H1 (cell line): ENCODE measurements at regions not wholly inside any gene's neighbourhood (a gene's known extent, or its start where the extent isn't known, plus 50 kb on each side); places are given as distances from the start of the nearest gene placed in this dataset.

Experiments
- ASH2L ChIP-seq: fragments of 200-600, 300-600 bp; sonication (generic); IDR thresholded peaks from one replicate; pipeline ENCODE4 v1.7.1; 2017; ENCODE audit warnings: low read length
- CHD7 ChIP-seq: fragments of 300-600 bp; sonication (generic); IDR thresholded peaks from 2 replicates; pipeline ENCODE4 v1.7.1; 2012; ENCODE audit warnings: low read length, moderate library complexity, mild to moderate bottlenecking, inconsistent platforms; ENCODE audit not compliant: insufficient replicate concordance
- EZH2 ChIP-seq: fragments of 200-600 bp; sonication (generic); IDR thresholded peaks from 2 replicates; pipeline ENCODE4 v1.7.1; 2012; ENCODE audit warnings: low read depth, mild to moderate bottlenecking, moderate library complexity, low read length, inconsistent platforms; ENCODE audit not compliant: severe bottlenecking
- KDM5A ChIP-seq: fragments of 200-600 bp; IDR thresholded peaks from 2 replicates; pipeline ENCODE4 v1.7.1; 2012; ENCODE audit warnings: mild to moderate bottlenecking, low read length, inconsistent platforms, mixed read lengths
- RFX5 ChIP-seq: IDR thresholded peaks from 2 replicates; pipeline ENCODE4 v1.6.1; 2011; ENCODE audit warnings: low read depth, low read length, improper control_type of control experiment, borderline replicate concordance

- TF ChIP-seq CHD7 (no peak), KDM5A (no peak), ASH2L (no peak), RFX5 (no peak), EZH2 (no peak)
These were observed 201.3 kb upstream of the MOCS1 start (continued) for GRCh38 chr6:40135491-40136072.
